ENCODE measurements at regions not wholly inside any gene's neighbourhood (a gene's known extent, or its start where the extent isn't known, plus 50 kb on each side); places are given as distances from the start of the nearest gene placed in this dataset.
"Not testable (repeated sequence)": the region's sequence is repeated elsewhere in the genome, so short reads cannot be mapped to it uniquely, and the experiment has no call there.

DNA sequence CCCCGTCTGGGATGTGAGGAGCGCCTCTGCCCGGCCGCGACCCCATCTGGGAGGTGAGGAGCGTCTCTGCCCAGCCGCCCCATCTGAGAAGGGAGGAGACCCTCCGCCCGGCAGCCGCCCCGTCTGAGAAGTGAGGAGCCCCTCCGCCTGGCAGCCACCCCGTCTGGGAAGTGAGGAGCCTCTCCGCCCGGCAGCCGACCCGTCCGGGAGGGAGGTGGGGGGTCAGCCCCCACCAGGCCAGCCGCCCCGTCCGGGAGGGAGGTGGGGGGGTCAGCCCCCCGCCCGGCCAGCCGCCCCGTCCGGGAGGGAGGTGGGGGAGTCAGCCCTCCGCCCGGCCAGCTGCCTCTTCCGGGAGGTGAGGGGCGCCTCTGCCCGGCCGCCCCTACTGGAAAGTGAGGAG, 454.4 kb upstream of the CAMK1G start:
- H2BK120ac ChIP-seq (ENCODE audit: insufficient read depth, low read length, poor library complexity); H4K12ac ChIP-seq (ENCODE audit: low read depth, low read length); H3K4me2 ChIP-seq (ENCODE audit: low read length); H3K4ac ChIP-seq (ENCODE audit: low read depth, low read length); H3K4me1 ChIP-seq (ENCODE audit: control insufficient read depth in 1 of 2, insufficient read depth in 2 of 2, low read length in 2 of 2); H3K14ac ChIP-seq (ENCODE audit: low read length); H3K4me3 ChIP-seq (ENCODE audit: low read depth, low read length); H3K79me1 ChIP-seq (ENCODE audit: low read length); H2BK12ac ChIP-seq (ENCODE audit: low read length); H3K27me3 ChIP-seq (ENCODE audit: insufficient read depth, low read length); DNase-seq; H3K79me2 ChIP-seq (ENCODE audit: control insufficient read depth, insufficient read depth, low read length, poor library complexity); H3K36me3 ChIP-seq (ENCODE audit: control insufficient read depth in 1 of 2, insufficient read depth in 2 of 2, low read length in 2 of 2); H2AFZ ChIP-seq (ENCODE audit: insufficient read depth, low read length, poor library complexity); H2BK5ac ChIP-seq (ENCODE audit: low read depth, low read length, poor library complexity); H3K9ac ChIP-seq (ENCODE audit: low read length); H4K8ac ChIP-seq (ENCODE audit: low read depth, low read length); H4K91ac ChIP-seq (ENCODE audit: low read depth, low read length); H3K27ac ChIP-seq (ENCODE audit: low read depth, low read length); H3K23ac ChIP-seq (ENCODE audit: low read length); H3K18ac ChIP-seq (ENCODE audit: low read length); H2AK5ac ChIP-seq (ENCODE audit: low read length); H3K9me3 ChIP-seq (ENCODE audit: insufficient read depth, low read depth, low read length): not testable (repeated sequence)
- WGBS (ENCODE audit: extremely low coverage, insufficient coverage, insufficient read length) = no CpG with 5 or more reads among the region's 32 CpGs

DNA sequence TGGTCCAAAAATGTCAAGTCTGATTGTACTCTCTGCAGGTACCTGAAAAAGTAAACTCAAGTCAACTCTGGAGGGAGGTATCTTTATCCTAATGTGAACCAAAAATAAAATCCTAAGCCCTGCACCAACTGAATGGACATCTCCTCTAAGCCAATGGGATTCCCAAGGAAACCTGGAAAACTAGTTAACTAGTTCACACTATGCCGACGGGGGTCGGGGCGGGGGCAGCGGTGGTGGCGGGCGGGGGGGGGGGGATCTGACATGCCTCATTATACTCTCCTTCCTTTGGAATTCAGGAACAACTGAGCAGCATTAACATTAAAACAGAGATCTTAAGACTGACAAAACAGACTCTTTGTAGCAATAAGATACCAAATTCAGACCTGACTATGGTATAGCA, 452.6 kb upstream of the CAMK1G start:
- Histone ChIP-seq H3K14ac (ENCODE audit: low read length) (no peak overlapping the region), H3K4me3 (ENCODE audit: low read depth, low read length) (no peak overlapping the region), H3K36me3 (ENCODE audit: control insufficient read depth in 1 of 2, insufficient read depth in 2 of 2, low read length in 2 of 2) (no peaks in the 10 kb centered on the region), H4K12ac (ENCODE audit: low read depth, low read length) (no peak overlapping the region), H4K8ac (ENCODE audit: low read depth, low read length) (no peak overlapping the region), H2AFZ (ENCODE audit: insufficient read depth, low read length, poor library complexity) (no peak overlapping the region), H3K18ac (ENCODE audit: low read length) (no peak overlapping the region), H3K27me3 (ENCODE audit: insufficient read depth, low read length) (no peaks in the 10 kb centered on the region), H2AK5ac (ENCODE audit: low read length) (no peak overlapping the region), H3K23ac (ENCODE audit: low read length) (no peak overlapping the region), H2BK5ac (ENCODE audit: low read depth, low read length, poor library complexity) (no peak overlapping the region), H3K79me1 (ENCODE audit: low read length) (peaks cover 2% of the 10 kb centered on the region), H2BK120ac (ENCODE audit: insufficient read depth, low read length, poor library complexity) (no peak overlapping the region), H4K91ac (ENCODE audit: low read depth, low read length) (no peak overlapping the region), H3K79me2 (ENCODE audit: control insufficient read depth, insufficient read depth, low read length, poor library complexity) (no peaks in the 10 kb centered on the region), H3K9ac (ENCODE audit: low read length) (no peak overlapping the region), H3K4me1 (ENCODE audit: control insufficient read depth in 1 of 2, insufficient read depth in 2 of 2, low read length in 2 of 2) (no peaks in the 10 kb centered on the region), H3K4me2 (ENCODE audit: low read length) (no peak overlapping the region), H3K4ac (ENCODE audit: low read depth, low read length) (no peak overlapping the region), H3K9me3 (ENCODE audit: insufficient read depth, low read depth, low read length) (no peaks in the 10 kb centered on the region), H2BK12ac (ENCODE audit: low read length) (no peak overlapping the region), H3K27ac (ENCODE audit: low read depth, low read length) (no peak overlapping the region)
- WGBS (ENCODE audit: extremely low coverage, insufficient coverage, insufficient read length) = no CpG with 5 or more reads among the region's 7 CpGs
- DNase-seq = no peak

DNA sequence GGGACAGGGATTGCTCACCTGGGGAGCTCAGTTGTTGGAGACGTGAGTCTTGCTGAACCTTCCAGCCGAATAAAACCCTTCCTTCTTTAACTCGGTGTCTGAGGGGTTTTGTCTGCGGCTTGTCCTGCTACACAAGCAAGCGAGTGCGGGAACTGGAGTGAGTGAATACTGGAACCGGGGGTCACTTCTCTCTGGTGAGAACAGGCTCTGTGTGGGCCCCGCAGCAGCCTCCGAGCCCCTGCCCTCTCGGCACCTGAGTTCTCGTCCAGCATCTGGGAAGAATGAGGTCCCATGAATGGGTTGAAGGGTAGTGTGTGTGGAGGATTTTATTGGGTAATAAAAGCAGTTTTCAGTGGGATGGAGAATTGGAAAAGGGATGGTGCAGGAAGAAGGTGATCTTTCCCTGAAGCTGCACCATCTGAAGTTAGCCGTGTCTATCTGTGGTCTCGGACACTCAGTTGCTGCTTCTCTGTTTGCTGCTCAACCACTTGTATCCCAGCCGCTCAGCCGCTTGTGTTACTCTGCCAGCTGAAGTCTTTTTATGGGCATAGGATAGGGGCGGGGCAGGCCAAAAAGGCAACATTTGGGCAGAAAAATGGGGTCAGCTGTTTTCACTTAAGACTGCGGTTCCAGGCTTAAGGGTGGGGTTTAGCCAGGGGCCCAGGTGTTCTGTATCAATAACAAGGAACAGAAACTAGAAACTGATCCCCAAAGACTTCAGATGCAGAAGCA, 450.6 kb upstream of the CAMK1G start:
- no peak overlapping the region for H3K14ac ChIP-seq (ENCODE audit: low read length)
- H3K9ac ChIP-seq (ENCODE audit: low read length) = no peak overlapping the region
- no CpG with 5 or more reads among the region's 17 CpGs for WGBS (ENCODE audit: extremely low coverage, insufficient coverage, insufficient read length)
- no peaks in the 10 kb centered on the region for H3K36me3 ChIP-seq (ENCODE audit: control insufficient read depth in 1 of 2, insufficient read depth in 2 of 2, low read length in 2 of 2)
- no peaks in the 10 kb centered on the region for H3K4me1 ChIP-seq (ENCODE audit: control insufficient read depth in 1 of 2, insufficient read depth in 2 of 2, low read length in 2 of 2)
- no peak overlapping the region for H4K12ac ChIP-seq (ENCODE audit: low read depth, low read length)
- H2AFZ ChIP-seq (ENCODE audit: insufficient read depth, low read length, poor library complexity) = no peak overlapping the region
- no peaks in the 10 kb centered on the region for H3K79me2 ChIP-seq (ENCODE audit: control insufficient read depth, insufficient read depth, low read length, poor library complexity)
- no peak overlapping the region for H3K18ac ChIP-seq (ENCODE audit: low read length)
- no peak overlapping the region for H3K23ac ChIP-seq (ENCODE audit: low read length)
- H4K8ac ChIP-seq (ENCODE audit: low read depth, low read length) = no peak overlapping the region
- no peak for DNase-seq
- H3K27ac ChIP-seq (ENCODE audit: low read depth, low read length) = no peak overlapping the region
- H2BK12ac ChIP-seq (ENCODE audit: low read length) = no peak overlapping the region
- H3K4me3 ChIP-seq (ENCODE audit: low read depth, low read length) = no peak overlapping the region
- H4K91ac ChIP-seq (ENCODE audit: low read depth, low read length) = no peak overlapping the region
- H2BK120ac ChIP-seq (ENCODE audit: insufficient read depth, low read length, poor library complexity) = no peak overlapping the region
- H2BK5ac ChIP-seq (ENCODE audit: low read depth, low read length, poor library complexity) = no peak overlapping the region
- no peak overlapping the region for H2AK5ac ChIP-seq (ENCODE audit: low read length)
- H3K79me1 ChIP-seq (ENCODE audit: low read length) = peaks cover 2% of the 10 kb centered on the region
- no peaks in the 10 kb centered on the region for H3K9me3 ChIP-seq (ENCODE audit: insufficient read depth, low read depth, low read length)
- H3K27me3 ChIP-seq (ENCODE audit: insufficient read depth, low read length) = no peaks in the 10 kb centered on the region
- no peak overlapping the region for H3K4me2 ChIP-seq (ENCODE audit: low read length)
- H3K4ac ChIP-seq (ENCODE audit: low read depth, low read length) = no peak overlapping the region

DNA sequence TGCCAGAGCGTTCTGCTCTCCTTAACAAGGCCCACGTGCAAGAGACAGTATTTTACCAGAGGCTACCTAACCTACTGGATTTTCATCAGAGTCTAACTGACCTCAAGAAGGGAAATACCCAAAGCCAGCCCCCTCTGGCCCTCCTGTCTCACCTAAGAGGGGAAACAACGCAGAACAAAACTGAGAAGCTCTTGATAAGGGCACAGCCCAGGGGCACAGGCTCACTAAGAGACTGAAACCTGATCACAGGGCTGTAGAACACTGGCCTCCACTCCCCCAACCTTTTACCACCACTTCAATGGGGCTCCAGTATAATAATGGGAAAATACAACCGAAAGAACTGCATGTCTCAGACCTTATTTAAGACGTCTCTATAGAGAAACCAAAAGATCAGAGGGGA, 449.5 kb upstream of the CAMK1G start:
- H3K9ac ChIP-seq (ENCODE audit: low read length) = no peak overlapping the region
- no peak overlapping the region for H2AFZ ChIP-seq (ENCODE audit: insufficient read depth, low read length, poor library complexity)
- peaks cover 2% of the 10 kb centered on the region for H3K79me1 ChIP-seq (ENCODE audit: low read length)
- H3K27ac ChIP-seq (ENCODE audit: low read depth, low read length) = no peak overlapping the region
- no peak overlapping the region for H2AK5ac ChIP-seq (ENCODE audit: low read length)
- no peak overlapping the region for H3K14ac ChIP-seq (ENCODE audit: low read length)
- H3K4ac ChIP-seq (ENCODE audit: low read depth, low read length) = no peak overlapping the region
- H3K27me3 ChIP-seq (ENCODE audit: insufficient read depth, low read length) = no peaks in the 10 kb centered on the region
- no peak overlapping the region for H2BK5ac ChIP-seq (ENCODE audit: low read depth, low read length, poor library complexity)
- no peaks in the 10 kb centered on the region for H3K79me2 ChIP-seq (ENCODE audit: control insufficient read depth, insufficient read depth, low read length, poor library complexity)
- no CpG with 5 or more reads among the region's 5 CpGs for WGBS (ENCODE audit: extremely low coverage, insufficient coverage, insufficient read length)
- no peak overlapping the region for H4K91ac ChIP-seq (ENCODE audit: low read depth, low read length)
- DNase-seq = no peak
- no peak overlapping the region for H3K4me3 ChIP-seq (ENCODE audit: low read depth, low read length)
- no peaks in the 10 kb centered on the region for H3K36me3 ChIP-seq (ENCODE audit: control insufficient read depth in 1 of 2, insufficient read depth in 2 of 2, low read length in 2 of 2)
- no peaks in the 10 kb centered on the region for H3K4me1 ChIP-seq (ENCODE audit: control insufficient read depth in 1 of 2, insufficient read depth in 2 of 2, low read length in 2 of 2)
- no peak overlapping the region for H2BK12ac ChIP-seq (ENCODE audit: low read length)
- H3K18ac ChIP-seq (ENCODE audit: low read length) = no peak overlapping the region
- H2BK120ac ChIP-seq (ENCODE audit: insufficient read depth, low read length, poor library complexity) = no peak overlapping the region
- no peak overlapping the region for H3K4me2 ChIP-seq (ENCODE audit: low read length)
- H4K8ac ChIP-seq (ENCODE audit: low read depth, low read length) = no peak overlapping the region
- no peak overlapping the region for H4K12ac ChIP-seq (ENCODE audit: low read depth, low read length)
- no peak overlapping the region for H3K23ac ChIP-seq (ENCODE audit: low read length)
- no peaks in the 10 kb centered on the region for H3K9me3 ChIP-seq (ENCODE audit: insufficient read depth, low read depth, low read length)
